KMS-11 (cell line): ENCODE measurements at regions not wholly inside any gene's neighbourhood (a gene's known extent, or its start where the extent isn't known, plus 50 kb on each side); places are given as distances from the start of the nearest gene placed in this dataset.

Experiments used
- H2AFZ ChIP-seq: fragments of 200-600 bp; sonication (generic); 2 replicates; pipeline ENCODE4 v1.6.1; 2016; ENCODE audit warnings: antibody characterized with exemption, mixed run types, low read depth
- H3K27ac ChIP-seq: fragments of 200-600 bp; sonication (generic); 2 replicates; pipeline ENCODE4 v1.6.1; 2016; ENCODE audit warnings: mild to moderate bottlenecking, mixed run types
- H3K27me3 ChIP-seq: fragments of 200-600 bp; sonication (generic); 2 replicates; pipeline ENCODE4 v1.6.1; 2017; ENCODE audit warnings: mild to moderate bottlenecking, low read depth, mixed run types, moderate library complexity; ENCODE audit not compliant: insufficient read depth
- H3K36me3 ChIP-seq: fragments of 200-600 bp; sonication (generic); 2 replicates; pipeline ENCODE4 v1.6.1; 2017; ENCODE audit warnings: mild to moderate bottlenecking, mixed run types; ENCODE audit not compliant: insufficient read depth
- H3K4me1 ChIP-seq: fragments of 200-600 bp; sonication (generic); 2 replicates; pipeline ENCODE4 v1.6.1; 2016; ENCODE audit warnings: mild to moderate bottlenecking, low read depth, mixed run types; ENCODE audit not compliant: poor library complexity, severe bottlenecking
- H3K4me2 ChIP-seq: fragments of 200-600 bp; sonication (generic); 2 replicates; pipeline ENCODE4 v1.7.0; 2016; ENCODE audit warnings: mild to moderate bottlenecking, mixed run types
- H3K4me3 ChIP-seq: fragments of 200-600 bp; sonication (generic); IDR thresholded peaks from 2 replicates; pipeline ENCODE4 v1.6.1; 2017; ENCODE audit warnings: low read depth, low read length, mixed read lengths; ENCODE audit not compliant: insufficient read depth
- H3K79me2 ChIP-seq: fragments of 200-600 bp; sonication (generic); 2 replicates; pipeline ENCODE4 v1.6.1; 2016; ENCODE audit warnings: low read depth, mixed run types; ENCODE audit not compliant: insufficient read depth
- H3K9ac ChIP-seq: fragments of 200-600 bp; sonication (generic); 2 replicates; pipeline ENCODE4 v1.6.1; 2016; ENCODE audit warnings: mild to moderate bottlenecking, mixed run types
- H4K20me1 ChIP-seq: fragments of 200-600 bp; sonication (generic); 2 replicates; pipeline ENCODE4 v1.6.1; 2016; ENCODE audit warnings: mild to moderate bottlenecking, mixed run types; ENCODE audit not compliant: insufficient read depth
- TF ChIP-seq, protein P1 (sequence below): fragments of 200-600 bp; sonication (generic); conservative IDR thresholded peaks from 2 replicates; pipeline ENCODE4 v1.6.1; 2017; ENCODE audit warnings: low read depth, mild to moderate bottlenecking, antibody characterized with exemption, low read length, moderate library complexity, mixed read lengths

- H2AFZ ChIP-seq, result no peak overlapping the region
- H3K27ac ChIP-seq, result no peak overlapping the region
- H3K4me1 ChIP-seq, result no peaks in the 10 kb centered on the region
- no peak overlapping the region for H3K4me3 ChIP-seq
- H3K27me3 ChIP-seq, result no peaks in the 10 kb centered on the region
- H4K20me1 ChIP-seq, result no peaks in the 10 kb centered on the region
- no peaks in the 10 kb centered on the region for H3K36me3 ChIP-seq
- H3K9ac ChIP-seq, result no peak overlapping the region
- no peak overlapping the region for H3K4me2 ChIP-seq
- H3K79me2 ChIP-seq, result no peaks in the 10 kb centered on the region
- TF ChIP-seq, protein P1, sequence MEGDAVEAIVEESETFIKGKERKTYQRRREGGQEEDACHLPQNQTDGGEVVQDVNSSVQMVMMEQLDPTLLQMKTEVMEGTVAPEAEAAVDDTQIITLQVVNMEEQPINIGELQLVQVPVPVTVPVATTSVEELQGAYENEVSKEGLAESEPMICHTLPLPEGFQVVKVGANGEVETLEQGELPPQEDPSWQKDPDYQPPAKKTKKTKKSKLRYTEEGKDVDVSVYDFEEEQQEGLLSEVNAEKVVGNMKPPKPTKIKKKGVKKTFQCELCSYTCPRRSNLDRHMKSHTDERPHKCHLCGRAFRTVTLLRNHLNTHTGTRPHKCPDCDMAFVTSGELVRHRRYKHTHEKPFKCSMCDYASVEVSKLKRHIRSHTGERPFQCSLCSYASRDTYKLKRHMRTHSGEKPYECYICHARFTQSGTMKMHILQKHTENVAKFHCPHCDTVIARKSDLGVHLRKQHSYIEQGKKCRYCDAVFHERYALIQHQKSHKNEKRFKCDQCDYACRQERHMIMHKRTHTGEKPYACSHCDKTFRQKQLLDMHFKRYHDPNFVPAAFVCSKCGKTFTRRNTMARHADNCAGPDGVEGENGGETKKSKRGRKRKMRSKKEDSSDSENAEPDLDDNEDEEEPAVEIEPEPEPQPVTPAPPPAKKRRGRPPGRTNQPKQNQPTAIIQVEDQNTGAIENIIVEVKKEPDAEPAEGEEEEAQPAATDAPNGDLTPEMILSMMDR, result no peak
Measured at GRCh38 chr2:147531269-147531668, 313.6 kb upstream of the ACVR2A start.

DNA sequence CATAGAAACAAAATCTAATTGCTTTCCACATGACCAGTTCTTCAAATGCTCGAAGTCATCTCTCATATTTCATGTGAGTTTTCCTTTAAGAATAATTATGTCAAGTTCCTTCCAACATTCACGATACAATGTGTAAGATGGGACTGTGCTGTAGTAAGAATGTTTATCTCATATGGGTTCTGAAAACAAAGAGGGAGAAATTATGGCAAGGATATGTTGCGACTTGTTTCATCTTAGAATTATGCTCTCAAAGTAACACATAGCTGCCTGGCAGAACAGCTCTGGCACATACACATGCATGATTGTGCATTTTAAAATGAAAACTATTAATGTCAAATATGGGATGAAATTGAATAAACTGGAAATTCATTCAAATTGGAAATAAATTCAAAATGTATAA, 314.8 kb upstream of the ACVR2A start:
- Histone ChIP-seq H3K9ac (no peak overlapping the region), H3K27ac (no peak overlapping the region), H3K4me3 (no peak overlapping the region), H3K79me2 (no peaks in the 10 kb centered on the region), H4K20me1 (no peaks in the 10 kb centered on the region), H3K4me1 (no peaks in the 10 kb centered on the region), H3K4me2 (no peak overlapping the region), H2AFZ (no peak overlapping the region), H3K27me3 (no peaks in the 10 kb centered on the region), H3K36me3 (no peaks in the 10 kb centered on the region)
- TF ChIP-seq, protein P1, result no peak

DNA sequence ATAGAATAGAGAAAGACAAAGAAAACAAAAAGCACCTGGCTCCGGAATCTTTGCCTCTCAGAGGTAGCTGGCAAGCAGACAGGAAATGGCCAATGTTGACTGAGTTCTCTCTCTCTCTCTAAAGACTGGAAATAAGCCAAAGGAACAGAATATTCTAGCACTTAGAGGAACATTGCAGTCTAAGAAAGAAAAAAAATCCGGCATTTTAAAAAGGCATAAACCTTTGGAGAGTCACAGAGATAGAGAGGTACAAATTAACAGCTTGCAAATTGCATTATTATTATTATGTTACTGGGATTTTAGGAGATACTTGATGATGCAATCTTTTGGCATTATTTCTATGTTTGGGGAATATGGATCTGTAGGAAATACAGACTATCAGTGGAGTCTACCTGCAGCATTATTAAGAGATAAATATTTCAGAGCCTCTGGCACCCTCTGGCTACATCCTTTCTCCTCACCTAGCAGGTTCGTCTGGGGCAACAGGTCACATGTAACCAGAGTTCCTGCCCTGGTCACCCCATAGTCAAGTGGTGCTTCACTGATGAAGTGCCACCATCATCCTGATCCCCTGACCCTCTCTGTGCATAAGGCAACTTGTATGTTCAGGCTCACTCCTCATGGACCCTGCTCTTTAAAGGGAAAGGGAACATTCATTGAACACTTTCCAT, 318.9 kb upstream of the ACVR2A start:
- H4K20me1 ChIP-seq, result no peaks in the 10 kb centered on the region
- H2AFZ ChIP-seq, result no peak overlapping the region
- TF ChIP-seq, protein P1, result no peak
- no peak overlapping the region for H3K9ac ChIP-seq
- no peaks in the 10 kb centered on the region for H3K36me3 ChIP-seq
- no peak overlapping the region for H3K4me2 ChIP-seq
- no peaks in the 10 kb centered on the region for H3K4me1 ChIP-seq
- no peaks in the 10 kb centered on the region for H3K27me3 ChIP-seq
- H3K4me3 ChIP-seq, result no peak overlapping the region
- no peaks in the 10 kb centered on the region for H3K79me2 ChIP-seq
- H3K27ac ChIP-seq, result no peak overlapping the region

DNA sequence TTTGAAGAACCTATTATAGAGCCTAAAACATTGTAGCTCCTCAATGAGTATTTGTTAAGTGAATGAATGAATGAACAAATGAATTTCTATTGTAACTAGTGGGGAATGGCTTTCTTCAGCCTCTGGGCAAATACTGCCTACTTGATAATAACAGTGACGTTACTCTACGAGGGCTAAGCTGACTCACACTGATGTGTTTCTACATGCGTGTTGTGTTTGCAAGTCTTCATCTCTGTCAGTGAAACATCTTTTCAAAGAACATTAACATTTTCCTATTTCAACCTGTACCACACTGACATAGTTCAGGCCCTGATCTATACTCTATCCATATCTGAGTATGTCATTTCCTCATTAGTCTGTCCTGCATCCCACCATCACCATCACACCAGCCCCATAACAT, 319.9 kb upstream of the ACVR2A start:
- Histone ChIP-seq H3K27me3 (no peaks in the 10 kb centered on the region), H3K27ac (no peak overlapping the region), H3K4me2 (no peak overlapping the region), H3K79me2 (no peaks in the 10 kb centered on the region), H4K20me1 (no peaks in the 10 kb centered on the region), H3K36me3 (no peaks in the 10 kb centered on the region), H3K9ac (no peak overlapping the region), H3K4me1 (no peaks in the 10 kb centered on the region), H2AFZ (no peak overlapping the region), H3K4me3 (no peak overlapping the region)
- TF ChIP-seq, protein P1, result no peak
